C1 segment of cervical spinal cord (tissue), 14 donors: ENCODE measurements at regions not wholly inside any gene's neighbourhood (a gene's known extent, or its start where the extent isn't known, plus 50 kb on each side); places are given as distances from the start of the nearest gene placed in this dataset.
"Not testable (repeated sequence)": the region's sequence is repeated elsewhere in the genome, so short reads cannot be mapped to it uniquely, and the experiment has no call there.

Experiments
- DNase-seq, 14 donors: peaks; one replicate each; lab custom pipeline; 2025; lab: John Stamatoyannopoulos, UW

DNA sequence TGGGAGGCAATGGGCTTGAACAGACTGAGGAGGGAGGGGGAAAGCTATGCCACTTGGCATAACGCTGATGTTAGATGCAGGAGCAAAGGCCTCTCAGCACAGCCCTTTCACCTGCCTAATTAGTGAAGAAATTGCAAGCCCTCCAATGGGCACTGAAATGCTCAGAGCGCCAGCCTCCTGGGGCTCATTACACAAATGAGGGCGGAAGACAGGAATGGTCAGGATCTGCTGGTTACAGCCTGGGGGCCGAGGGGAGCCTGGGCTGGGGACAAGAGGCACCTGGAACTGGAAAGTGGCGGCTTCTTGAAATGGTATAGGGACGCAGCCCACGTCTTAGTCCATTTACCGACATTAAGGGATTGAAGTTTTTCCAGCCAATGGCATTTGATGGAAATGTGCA is 50.2 kb upstream of the PLET1 start:
- DNase-seq = no peak

DNA sequence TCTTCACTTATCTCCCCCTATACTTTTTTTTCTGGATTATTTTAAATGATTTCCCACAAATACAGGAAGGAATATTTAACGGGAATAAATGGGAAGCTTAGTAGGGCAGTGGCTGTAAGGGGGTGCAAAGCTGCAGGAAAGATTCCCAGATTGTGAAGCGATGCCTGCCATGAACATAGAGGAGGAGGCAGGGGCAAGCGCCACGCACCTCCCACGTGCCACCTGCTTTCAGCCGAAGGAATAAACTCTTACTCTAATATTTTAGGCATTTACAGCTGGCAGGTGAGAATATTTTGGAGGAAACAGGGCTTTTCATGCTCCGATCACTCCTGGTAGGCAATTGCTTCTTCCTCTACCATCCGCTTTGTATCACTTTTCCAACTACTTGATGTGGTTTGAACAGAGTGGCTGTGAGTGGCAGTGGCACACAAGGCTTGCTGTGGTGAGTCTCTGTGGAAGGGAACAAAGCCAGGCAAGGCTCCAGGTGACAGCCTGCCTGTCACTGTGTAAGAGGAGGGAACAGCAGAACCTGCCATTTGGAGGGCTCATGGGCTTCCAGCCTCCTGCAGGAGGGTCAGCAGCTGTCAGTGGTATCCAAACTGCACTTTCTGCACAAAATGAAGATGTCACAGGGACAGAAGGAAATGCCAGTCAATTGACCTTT is 54.5 kb upstream of the PLET1 start:
- DNase-seq = peak in 2 of 14 donors; percentile 3 to 83

DNA sequence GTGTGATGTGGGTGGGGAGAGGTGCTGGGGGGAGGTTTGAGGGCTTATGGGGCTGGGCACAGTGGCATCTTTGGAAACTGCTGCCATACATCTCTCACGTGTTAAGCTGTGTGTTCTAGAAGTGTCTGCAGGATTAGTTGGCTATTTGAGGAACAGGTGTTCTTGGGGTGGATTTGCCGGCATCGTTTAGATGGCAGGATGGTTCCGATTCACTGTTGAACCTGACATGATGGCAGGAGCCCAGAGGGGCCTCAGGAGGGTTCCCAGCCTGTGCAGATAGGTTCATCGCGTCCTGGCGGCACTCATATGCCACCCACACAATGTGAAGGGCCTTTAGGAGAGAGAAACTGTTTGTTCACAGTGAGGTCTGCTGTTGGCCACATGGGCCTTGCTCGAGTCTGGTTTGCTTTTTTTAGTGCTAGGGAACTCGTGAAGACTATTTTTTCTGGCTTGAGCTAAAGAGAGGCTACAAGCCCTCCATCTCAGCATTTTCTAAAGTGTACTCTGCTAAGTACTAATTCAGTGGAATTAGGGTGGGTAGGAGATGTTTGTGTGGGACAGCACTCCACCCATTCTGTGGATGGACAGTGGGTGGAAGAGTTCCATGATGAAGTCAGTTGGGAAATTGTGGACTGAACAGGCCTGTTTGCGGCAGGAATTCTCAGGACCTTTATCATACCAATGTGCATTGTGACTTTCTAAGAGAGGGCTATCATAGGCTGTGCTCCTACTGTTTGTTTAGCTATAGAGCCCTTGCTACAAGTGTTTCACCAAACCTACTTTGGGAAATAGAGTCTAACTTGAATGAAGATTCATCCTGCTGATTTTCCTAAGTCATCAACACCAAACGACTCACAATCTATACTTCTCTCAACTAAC is 55.4 kb upstream of the PLET1 start:
- peak in 1 of 14 donors; percentile 63 for DNase-seq

DNA sequence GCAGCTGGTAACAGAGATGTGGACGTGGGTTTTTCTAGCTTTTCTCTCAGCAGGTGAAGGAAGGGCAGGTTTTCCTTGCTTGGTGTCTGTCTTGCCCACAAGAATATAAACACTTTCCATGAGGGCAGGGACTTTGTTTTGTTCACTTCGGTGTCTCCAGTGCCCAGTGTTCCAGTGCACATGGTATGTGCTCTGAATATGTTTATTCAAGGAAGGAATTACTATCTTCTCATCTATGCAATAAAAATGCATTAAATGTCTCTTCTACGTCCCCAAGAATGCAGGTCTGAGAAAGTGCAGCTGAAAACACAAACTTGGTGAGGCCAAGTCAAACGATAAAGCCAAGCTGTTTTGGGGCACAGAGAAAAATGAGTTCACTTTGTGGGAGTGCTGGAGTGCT is 56.3 kb upstream of the PLET1 start:
- no peak for DNase-seq

DNA sequence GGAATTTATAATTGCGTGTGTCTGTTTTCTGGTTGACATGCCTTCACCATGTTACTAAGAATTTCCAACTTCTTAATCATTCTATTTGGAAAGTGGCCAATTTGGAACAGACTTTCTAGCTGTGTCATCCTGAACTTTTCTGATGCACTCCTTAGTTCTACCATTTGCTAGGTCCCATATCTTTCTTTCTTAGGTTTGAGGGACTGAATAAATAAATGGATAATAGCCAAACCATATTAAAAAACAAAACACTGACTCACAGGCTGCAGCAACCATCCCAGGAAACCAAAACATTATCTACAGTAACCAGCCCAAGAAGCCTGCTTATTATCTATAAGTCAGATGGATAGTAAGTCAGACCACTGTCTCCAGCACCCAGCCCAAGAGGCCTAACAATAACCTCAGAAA is 57.5 kb upstream of the PLET1 start:
- no peak for DNase-seq

DNA sequence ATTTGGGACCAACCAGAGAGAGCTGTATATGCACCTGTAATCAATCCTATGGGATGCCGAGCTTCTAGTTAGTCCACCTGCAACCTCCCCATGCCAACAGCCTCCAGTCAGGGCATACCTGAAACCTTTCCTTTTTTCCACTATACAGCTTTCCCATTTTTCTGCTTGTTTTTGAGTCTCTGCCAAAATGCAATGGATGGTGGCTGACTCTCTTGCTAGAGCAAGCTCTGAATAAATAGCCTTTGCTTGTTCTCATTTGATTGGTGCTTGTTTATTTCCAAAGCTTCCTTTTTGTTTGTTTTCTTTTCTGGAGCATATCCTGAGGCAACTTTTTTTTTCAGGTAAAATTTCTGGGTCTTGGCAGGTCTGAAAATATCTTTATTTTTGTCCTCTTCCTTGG is 58.0 kb upstream of the PLET1 start:
- DNase-seq = no peak

DNA sequence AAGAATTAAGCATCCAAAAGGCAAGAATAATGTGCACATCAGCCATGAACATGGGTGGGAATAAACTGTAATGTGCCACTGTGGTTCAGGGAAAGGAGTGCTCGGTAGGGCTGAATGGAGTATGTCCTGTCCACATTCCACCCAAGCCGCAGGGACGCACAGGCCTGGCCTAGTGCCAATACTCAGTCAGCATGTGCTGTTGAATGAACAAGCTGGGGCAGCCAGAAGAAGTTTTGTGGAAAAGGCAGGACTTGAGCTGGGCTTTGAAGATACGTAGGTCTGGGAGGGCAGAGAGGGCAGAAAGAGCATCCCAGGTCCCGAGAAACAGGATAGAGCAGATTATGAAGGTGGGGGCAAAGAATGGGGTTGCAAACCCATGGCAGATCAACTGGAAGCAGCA is 60.0 kb upstream of the PLET1 start:
- DNase-seq = no peak

DNA sequence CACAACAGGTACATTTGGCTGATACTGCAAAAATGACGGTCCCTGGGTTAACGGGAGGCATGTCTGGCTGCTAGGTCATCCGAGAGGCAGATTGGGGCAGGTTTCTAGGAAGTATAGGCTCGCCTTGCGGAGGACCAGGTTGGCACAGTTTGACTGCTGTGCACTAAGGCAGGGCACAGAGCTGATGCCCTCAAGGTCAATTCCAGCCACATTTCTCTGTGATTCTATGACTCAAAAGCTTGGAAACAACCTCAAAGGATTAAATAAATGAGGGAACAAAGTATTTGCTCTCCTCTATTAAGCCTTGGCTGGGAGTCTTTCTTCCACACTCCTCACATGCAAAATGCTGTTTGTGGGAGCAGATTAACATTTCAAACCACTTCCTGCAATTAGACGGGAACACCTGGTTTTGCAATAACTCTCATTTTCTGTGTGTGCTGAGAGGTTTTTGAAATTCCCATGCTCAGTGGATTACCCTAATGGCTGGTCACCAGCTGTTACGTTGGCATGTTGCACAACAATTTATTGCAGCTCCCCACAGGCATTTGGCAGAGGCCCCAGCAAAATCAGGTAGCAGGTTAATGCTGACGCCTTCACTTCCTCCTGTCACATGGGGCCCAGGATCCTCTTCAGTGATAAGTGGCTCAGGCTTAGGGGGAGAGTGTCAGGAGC is 61.0 kb upstream of the PLET1 start:
- DNase-seq = peak in 1 of 14 donors; percentile 69

DNA sequence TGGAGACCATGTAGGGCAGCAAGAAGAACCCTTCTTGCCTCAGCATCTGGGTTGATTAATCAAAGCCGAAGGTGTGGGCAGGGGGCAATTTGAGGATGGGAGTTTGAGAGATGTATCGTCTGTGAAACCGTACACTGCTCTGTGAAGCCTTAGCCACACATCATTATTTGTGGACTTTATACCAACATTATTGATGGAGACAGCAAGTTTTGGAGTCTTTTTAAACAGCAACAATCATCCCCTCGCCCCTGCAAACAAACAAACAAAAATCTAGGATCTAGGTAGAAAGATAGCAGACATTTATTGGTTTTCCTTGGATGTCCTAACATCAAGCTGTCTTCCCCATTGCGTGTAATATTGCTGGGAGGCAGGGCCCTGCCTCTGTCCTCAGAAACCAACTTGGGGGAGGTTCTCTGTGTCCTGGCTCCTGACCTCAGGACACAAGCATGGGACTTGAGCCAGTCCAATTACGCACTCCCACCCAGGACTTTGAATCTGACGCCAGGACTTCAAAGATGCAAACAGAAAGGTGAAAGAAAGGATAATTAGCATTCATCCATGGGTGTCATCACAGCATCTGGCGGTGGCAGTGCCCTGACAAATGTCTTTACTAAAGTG is 61.6 kb upstream of the PLET1 start:
- DNase-seq = no peak

DNA sequence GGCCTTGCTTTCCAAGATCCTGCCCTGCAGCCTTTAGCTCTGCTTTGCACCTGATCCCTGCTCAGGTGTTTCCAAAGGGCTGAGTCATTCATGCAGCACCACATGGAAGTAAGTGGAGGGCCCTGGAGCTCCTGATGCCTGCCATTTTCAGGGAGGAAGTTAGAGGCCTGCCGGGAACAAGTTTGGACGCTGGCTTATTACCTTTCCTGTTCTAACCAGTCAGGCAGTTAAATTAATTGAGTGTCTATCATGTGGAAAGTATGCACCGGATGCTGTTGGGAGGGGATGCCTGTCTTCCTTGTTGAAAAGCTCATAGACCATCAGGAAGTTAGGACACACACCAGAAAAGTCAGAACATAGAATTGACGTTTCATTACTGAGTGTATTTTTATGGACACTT is 73.7 kb upstream of the PLET1 start:
- no peak for DNase-seq

DNA sequence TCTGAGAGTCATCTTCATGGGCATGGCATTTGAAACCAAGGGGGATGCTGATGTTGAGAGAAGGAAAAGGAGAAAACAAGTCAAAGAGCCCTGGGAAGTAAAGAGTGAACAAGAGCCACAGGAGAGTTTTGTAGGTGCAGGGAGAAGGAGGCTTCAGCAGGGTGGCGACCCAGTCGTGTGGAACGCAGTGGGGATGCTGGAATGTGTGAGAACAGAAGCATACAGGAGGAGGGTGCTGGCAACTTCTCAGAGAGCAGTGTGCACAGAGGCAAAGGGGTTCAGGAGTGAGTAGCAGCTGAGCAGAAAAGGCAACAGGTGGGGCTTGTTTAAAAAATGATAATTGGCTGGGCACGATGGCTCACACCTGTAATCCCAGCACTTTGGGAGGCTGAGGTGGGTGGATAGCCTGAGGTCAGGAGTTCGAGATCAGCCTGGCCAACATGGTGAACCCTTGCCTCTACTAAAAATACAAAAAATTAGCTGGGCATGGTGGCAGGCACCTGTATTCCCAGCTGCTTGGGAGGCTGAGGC is 75.8 kb upstream of the PLET1 start:
- no peak for DNase-seq

DNA sequence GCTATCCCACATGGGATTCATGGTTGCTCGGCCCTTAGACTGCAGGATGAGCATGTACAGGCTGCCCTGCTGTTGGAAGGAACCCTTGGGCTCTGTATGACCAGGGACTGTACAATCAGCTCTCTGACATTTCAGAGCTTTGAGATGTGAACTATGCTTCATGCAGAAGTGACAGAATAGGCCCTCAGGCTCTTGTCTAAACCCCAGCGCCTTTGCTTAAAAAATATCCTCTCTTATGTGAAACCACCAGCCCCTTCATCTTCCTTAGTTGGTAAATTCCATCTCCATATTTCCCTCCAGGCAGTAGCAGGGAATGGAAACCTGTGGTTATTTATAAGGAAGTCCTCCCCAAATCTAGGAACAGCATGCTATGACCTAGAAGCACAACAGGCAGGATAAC is 78.9 kb upstream of the PLET1 start:
- DNase-seq = no peak

DNA sequence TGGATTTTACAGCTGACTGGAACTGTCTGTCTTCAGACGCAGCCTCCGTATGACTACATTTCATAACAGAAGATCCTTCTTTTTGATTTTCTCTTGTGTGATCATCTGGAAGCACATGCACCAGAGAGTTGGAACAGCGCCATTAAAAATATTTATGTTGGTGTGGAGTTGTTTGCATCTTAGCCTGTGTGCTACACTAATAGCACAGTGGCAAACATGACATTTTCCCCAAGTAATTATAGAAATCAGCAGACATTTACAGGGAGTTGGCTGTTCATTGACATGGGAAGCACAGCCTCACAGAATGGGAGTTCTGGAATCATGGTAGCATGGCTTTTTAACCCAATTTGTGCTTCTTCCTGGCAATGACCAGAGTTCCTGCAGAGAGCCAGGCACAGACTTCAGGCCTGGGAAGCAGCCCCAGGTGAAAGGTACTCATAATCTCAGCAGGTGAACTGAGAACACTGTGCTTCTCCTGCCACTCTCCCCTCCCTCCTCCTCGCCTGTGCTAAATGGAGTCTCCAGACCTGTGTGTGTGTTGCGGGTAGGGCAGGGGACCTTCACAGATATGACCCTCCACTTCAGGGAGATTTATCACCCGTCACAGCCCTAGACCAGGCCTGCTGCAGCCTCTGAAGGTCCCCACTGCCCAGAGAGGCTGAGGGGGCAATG is 82.8 kb upstream of the PLET1 start:
- peak in 1 of 14 donors; percentile 87 for DNase-seq

DNA sequence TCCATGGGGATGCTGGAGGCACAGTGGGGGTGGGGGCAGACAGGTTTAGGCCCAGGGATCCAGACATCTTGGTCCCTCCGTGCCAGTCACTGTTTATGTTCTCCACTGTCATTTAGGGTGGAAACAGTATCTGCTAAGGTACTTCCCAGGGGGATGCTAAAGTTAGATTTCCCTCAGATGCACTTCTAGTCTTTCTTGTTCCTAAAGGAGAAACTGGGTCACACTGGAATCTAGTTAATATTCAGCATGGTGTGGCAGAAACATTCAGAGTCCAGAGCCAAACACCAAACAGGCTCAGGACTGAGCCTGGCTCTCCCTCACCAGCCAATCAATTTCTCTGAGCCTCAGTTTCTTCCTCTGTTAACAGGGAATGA is 83.4 kb upstream of the PLET1 start:
- DNase-seq = peak in 1 of 14 donors; percentile 72

DNA sequence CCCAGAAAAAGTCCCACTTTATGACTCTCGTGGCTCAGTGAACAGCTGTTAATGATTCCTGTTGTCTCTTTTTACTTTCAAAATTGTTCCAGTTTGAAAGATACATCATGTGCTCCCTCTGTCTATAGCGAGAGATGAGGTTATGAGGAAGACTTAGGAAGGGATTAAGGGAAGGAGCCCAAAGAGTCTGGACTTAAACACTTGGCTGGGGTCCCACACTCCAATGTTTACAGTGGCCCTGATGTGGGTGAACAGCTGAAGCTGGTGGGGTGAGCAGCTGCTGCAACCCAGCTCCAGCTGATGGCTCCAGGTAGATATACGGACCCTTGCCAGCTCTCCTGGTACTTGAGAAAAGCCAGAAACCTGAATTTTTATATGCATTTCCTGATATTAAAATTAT is 84.5 kb upstream of the PLET1 start:
- DNase-seq = no peak

DNA sequence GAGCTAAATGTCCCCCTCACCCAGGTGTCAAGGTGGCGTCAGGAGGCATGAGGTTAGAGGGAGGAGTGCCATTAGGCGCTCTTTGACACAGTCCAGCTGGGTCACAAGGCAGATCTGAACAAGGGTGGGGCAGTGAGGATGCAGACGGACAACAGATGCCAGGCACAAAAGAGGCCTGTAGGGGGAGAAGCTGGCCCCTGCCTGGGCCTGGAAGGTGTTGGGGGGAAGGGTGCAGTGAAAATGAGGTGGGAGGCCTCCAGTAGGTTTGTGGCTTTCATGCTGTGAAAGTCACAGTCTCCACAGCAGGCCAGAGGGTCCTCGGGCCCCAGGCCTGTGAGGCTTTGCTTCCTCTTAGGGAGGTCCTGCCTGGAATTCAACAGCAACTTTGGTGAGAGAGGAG is 85.0 kb upstream of the PLET1 start:
- no peak for DNase-seq

DNA sequence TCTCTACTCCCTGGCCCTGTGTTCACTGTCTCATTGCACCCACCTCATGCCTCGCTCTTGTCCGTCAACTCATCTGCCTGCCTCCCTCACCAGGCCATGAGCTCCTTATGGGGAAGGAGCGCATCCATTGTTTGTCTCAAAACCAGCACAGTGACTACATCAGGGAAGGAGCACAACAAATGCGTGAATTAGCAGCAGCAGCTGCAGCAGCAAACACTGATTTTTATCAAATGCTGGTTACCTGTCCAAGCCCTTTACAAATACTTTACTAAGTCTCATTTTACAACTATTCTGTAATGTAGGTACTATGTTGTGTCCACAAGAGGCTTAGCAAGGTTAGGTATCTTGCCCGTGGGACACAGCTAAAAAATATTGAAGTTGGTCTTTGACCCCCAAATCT is 85.9 kb upstream of the PLET1 start:
- no peak for DNase-seq

DNA sequence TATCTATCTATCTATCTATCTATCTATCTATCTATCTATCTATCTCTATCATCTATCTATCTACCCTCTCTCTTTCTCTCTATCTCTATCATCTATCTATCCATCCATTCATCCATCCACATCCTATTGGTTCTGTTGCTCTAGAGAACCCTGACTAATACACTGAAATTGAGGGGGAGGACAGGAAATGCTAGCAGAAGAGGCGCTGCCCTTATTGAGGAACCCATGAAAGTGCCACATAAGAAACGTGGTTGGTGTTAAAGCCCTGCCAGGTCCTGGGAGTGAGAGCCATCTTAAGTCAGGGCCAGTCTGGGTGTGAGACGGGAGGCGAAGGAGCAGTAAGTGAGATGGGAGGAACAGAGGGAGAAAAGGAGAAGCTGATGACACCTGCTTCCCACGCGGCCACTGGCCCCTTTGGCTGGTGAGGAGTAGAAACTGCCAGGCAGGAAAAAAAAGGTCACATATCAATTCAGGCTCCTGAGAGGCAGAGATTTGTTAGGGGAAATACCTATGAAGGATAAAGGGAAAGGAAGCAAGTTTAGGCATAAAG is 87.9 kb upstream of the PLET1 start:
- DNase-seq = no peak

DNA sequence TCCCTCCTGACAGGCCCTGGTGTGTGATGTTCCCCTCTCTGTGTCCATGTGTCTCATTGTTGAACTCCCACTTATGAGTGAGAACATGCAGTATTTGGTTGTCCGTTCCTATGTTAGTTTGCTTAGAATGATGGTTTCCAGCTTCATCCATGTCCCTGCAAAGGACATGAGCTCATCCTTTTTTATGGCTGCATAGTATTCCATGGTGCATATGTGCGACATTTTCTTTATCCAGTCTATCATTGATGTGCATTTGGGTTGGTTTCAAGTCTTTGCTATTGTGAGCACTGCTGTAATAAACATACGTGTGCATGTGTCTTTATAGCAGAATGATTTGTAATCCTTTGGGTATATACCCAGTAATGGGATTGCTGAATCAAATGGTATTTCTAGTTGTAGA is 90.8 kb upstream of the PLET1 start:
- DNase-seq = not testable (repeated sequence)

DNA sequence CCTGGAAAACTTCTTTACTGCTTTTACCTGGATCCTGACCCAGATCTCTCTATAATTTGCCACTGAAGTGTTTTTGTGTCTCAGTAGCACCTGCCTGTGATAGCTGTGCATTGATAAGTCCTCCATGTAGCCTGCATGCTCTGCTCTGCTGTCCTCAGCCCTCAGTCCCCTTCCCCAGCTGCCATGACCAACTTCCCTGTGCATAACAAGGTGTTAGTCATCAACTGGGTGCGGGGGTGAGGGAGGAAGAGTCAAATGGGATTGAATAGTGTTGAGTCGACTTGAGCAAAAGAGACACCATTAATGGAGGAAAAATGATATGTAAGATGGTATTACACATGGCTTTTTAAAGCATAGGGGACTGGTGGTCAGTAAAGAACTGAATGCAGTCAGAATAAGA is 92.2 kb upstream of the PLET1 start:
- no peak for DNase-seq

DNA sequence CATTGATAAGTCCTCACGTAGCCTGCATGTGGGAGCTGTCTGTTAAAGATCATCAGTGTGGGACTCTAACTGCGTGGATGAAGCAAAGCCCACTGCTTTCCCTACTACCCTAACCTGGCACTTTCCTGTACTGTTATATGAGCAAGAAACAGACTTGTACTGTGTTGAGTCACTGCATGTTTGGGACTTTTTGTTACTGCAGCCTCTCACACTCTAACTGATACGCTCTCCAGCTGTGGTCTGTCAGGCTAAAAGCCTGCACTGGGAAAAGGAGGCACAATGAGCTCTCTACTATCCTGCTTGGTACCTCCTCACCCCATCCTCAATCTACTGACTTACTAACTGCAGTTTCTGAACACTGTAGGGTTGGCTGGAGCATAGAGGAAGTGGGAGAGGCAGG is 93.7 kb upstream of the PLET1 start:
- DNase-seq = no peak
